H1 (cell line): ENCODE measurements at regions not wholly inside any gene's neighbourhood (a gene's known extent, or its start where the extent isn't known, plus 50 kb on each side); places are given as distances from the start of the nearest gene placed in this dataset.

ENCODE experiments used
- CTCF ChIA-PET: fragments of 300-600 bp; sonication (Branson Sonifier 250); formaldehyde crosslinking; loops from one replicate; lab custom pipeline; 2021; ENCODE audit not compliant: partially characterized antibody; lab: Charles Lee
- POLR2A ChIA-PET: fragments of 300-600 bp; sonication (Branson Sonifier 250); formaldehyde crosslinking; loops from one replicate; lab custom pipeline; 2021; ENCODE audit warnings: inconsistent platforms; ENCODE audit not compliant: partially characterized antibody; lab: Charles Lee
- DNase-seq, 2 experiments: peaks; one replicate each; pipeline versions ENCODE4 v3.0.0 to v3.0.0-alpha.2; 2010 to 2022; ENCODE audit warnings: low spot score in 2 of 2, low read depth in 1 of 2, mixed read lengths in 1 of 2
- FAIRE-seq: peaks from 2 replicates; lab custom pipeline; 2011; peaks lifted over from hg19 to GRCh38; lab: Jason Lieb, UNC
- H2AFZ ChIP-seq: 2 replicates; pipeline ENCODE4 v1.8.1; 2012; ENCODE audit warnings: low read length, inconsistent platforms
- H2AK5ac ChIP-seq: 2 replicates; pipeline ENCODE4 v1.6.1; 2013; ENCODE audit warnings: low read depth, low read length
- H2BK120ac ChIP-seq: replicated peaks from 2 replicates; pipeline ENCODE3; 2013; ENCODE audit warnings: low read depth, low read length, inconsistent platforms
- H2BK12ac ChIP-seq: 2 replicates; pipeline ENCODE4 v1.6.1; 2013; ENCODE audit warnings: low read depth, low read length
- H2BK15ac ChIP-seq: 2 replicates; pipeline ENCODE4 v1.6.1; 2013; ENCODE audit warnings: low read length
- H2BK20ac ChIP-seq: 2 replicates; pipeline ENCODE4 v1.6.1; 2013; ENCODE audit warnings: low read length
- H2BK5ac ChIP-seq: 2 replicates; pipeline ENCODE4 v1.6.1; 2013; ENCODE audit warnings: low read depth, low read length
- H3K14ac ChIP-seq: 2 replicates; pipeline ENCODE4 v1.6.1; 2013; ENCODE audit warnings: inconsistent platforms; ENCODE audit not compliant: insufficient read length
- H3K18ac ChIP-seq: 2 replicates; pipeline ENCODE4 v1.6.1; 2013; ENCODE audit warnings: low read length; ENCODE audit errors: extremely low read depth
- H3K23ac ChIP-seq: 2 replicates; pipeline ENCODE4 v1.6.1; 2013; ENCODE audit warnings: inconsistent platforms; ENCODE audit not compliant: insufficient read length
- H3K23me2 ChIP-seq: 2 replicates; pipeline ENCODE4 v1.6.1; 2013; ENCODE audit warnings: low read depth, low read length
- H3K27ac ChIP-seq: 2 replicates; pipeline ENCODE4 v1.6.1; 2011; ENCODE audit warnings: low read depth, low read length, inconsistent platforms
- H3K27me3 ChIP-seq, 4 experiments: replicated peaks in 1 of 4; 1 replicate in 1 of 4; 2 replicates in 3 of 4; pipeline versions ENCODE4 v1.6.1 to v1.8.1; 2011 to 2013; ENCODE audit warnings: low read length in 3 of 4, mild to moderate bottlenecking in 3 of 4, inconsistent platforms in 2 of 4, mixed read lengths in 2 of 4, moderate library complexity in 1 of 4; ENCODE audit not compliant: control insufficient read depth in 3 of 4, insufficient read depth in 3 of 4; ENCODE audit errors: extremely low read depth in 1 of 4
- H3K36me3 ChIP-seq, 4 experiments: 2 replicates each; pipeline versions ENCODE4 v1.6.1 to v1.8.1; 2011 to 2013; ENCODE audit warnings: mild to moderate bottlenecking in 4 of 4, low read length in 3 of 4, moderate library complexity in 2 of 4, control low read depth in 1 of 4, inconsistent platforms in 1 of 4; ENCODE audit not compliant: insufficient read depth in 4 of 4, control insufficient read depth in 2 of 4
- H3K4ac ChIP-seq: replicated peaks from 2 replicates; pipeline ENCODE3; 2013; ENCODE audit warnings: low read length, low read depth, mixed read lengths, inconsistent platforms; ENCODE audit not compliant: insufficient read length
- H3K4me1 ChIP-seq, 4 experiments: replicated peaks in 1 of 4; 1 replicate in 1 of 4; 2 replicates in 3 of 4; pipeline versions ENCODE4 v1.6.1 to v1.8.1; 2011 to 2013; ENCODE audit warnings: low read length in 3 of 4, inconsistent platforms in 2 of 4, mixed read lengths in 1 of 4; ENCODE audit not compliant: insufficient read depth in 4 of 4, control insufficient read depth in 3 of 4
- H3K4me2 ChIP-seq, 2 experiments: 2 replicates each; pipeline versions ENCODE4 v1.6.1 to v1.8.1; 2011 to 2013; ENCODE audit warnings: low read depth in 2 of 2, low read length in 2 of 2, control low read depth in 1 of 2, inconsistent platforms in 1 of 2, mild to moderate bottlenecking in 1 of 2; ENCODE audit not compliant: insufficient read depth in 1 of 2
- H3K4me3 ChIP-seq, 4 experiments: fragments of 200-600, 300-600 bp in 1 of 4; sonication (generic), shearing (Covaris generic), sonication (Bioruptor Twin) in 1 of 4; 2 replicates each; pipeline versions ENCODE4 v1.5.1 to v1.8.1; 2011 to 2016; ENCODE audit warnings: low read length in 4 of 4, low read depth in 3 of 4, control low read depth in 2 of 4, inconsistent platforms in 2 of 4, mild to moderate bottlenecking in 2 of 4, mixed read lengths in 1 of 4, moderate library complexity in 1 of 4; ENCODE audit not compliant: insufficient read depth in 2 of 4; ENCODE audit errors: extremely low read depth in 1 of 4
- H3K56ac ChIP-seq: replicated peaks from 2 replicates; pipeline ENCODE3; 2013; ENCODE audit warnings: low read depth, mild to moderate bottlenecking, mixed read lengths, low read length, inconsistent platforms; ENCODE audit not compliant: insufficient read length
- H3K79me1 ChIP-seq: 2 replicates; pipeline ENCODE4 v1.6.1; 2013; ENCODE audit warnings: low read depth, low read length, control low read depth
- H3K79me2 ChIP-seq, 2 experiments: 2 replicates each; pipeline versions ENCODE4 v1.6.1 to v1.8.1; 2012 to 2013; ENCODE audit warnings: low read length in 2 of 2, mild to moderate bottlenecking in 2 of 2, inconsistent platforms in 1 of 2; ENCODE audit not compliant: insufficient read depth in 2 of 2, control insufficient read depth in 1 of 2
- H3K9ac ChIP-seq, 4 experiments: replicated peaks in 1 of 4; 1 replicate in 1 of 4; 2 replicates in 3 of 4; pipeline versions ENCODE4 v1.6.1 to v1.8.1; 2011 to 2013; ENCODE audit warnings: low read depth in 3 of 4, low read length in 3 of 4, control low read depth in 2 of 4, mild to moderate bottlenecking in 2 of 4, moderate library complexity in 2 of 4, inconsistent platforms in 1 of 4; ENCODE audit errors: extremely low read depth in 1 of 4
- H3K9me3 ChIP-seq, 2 experiments: 2 replicates each; pipeline versions ENCODE4 v1.6.1 to v1.8.1; 2012 to 2013; ENCODE audit warnings: mild to moderate bottlenecking in 2 of 2, moderate library complexity in 2 of 2, control low read depth in 1 of 2, inconsistent platforms in 1 of 2, low read depth in 1 of 2, low read length in 1 of 2, mixed read lengths in 1 of 2; ENCODE audit not compliant: insufficient read depth in 2 of 2
- H4K20me1 ChIP-seq, 2 experiments: replicated peaks in 1 of 2; 2 replicates each; pipeline versions ENCODE3 to v1.8.1; 2011 to 2013; ENCODE audit warnings: inconsistent platforms in 2 of 2, low read length in 2 of 2, mild to moderate bottlenecking in 1 of 2; ENCODE audit not compliant: insufficient read depth in 2 of 2, control insufficient read depth in 1 of 2
- H4K5ac ChIP-seq: 2 replicates; pipeline ENCODE4 v1.6.1; 2013; ENCODE audit warnings: low read length, low read depth, mixed read lengths, inconsistent platforms; ENCODE audit not compliant: insufficient read length
- H4K8ac ChIP-seq: 2 replicates; pipeline ENCODE4 v1.8.0; 2013; ENCODE audit warnings: mild to moderate bottlenecking, moderate library complexity, low read length, inconsistent platforms; ENCODE audit not compliant: insufficient read depth; ENCODE audit errors: extremely low read depth
- H4K91ac ChIP-seq: replicated peaks from 2 replicates; pipeline ENCODE3; 2013; ENCODE audit warnings: low read length, mixed read lengths, inconsistent platforms; ENCODE audit not compliant: insufficient read length
- RNF2 ChIP-seq: fragments of 200-900, 300-1000 bp; sonication (generic); IDR thresholded peaks from 2 replicates; pipeline ENCODE4 v1.7.1; 2016; ENCODE audit warnings: borderline replicate concordance, low read depth, mild to moderate bottlenecking, antibody characterized with exemption, low read length; ENCODE audit not compliant: poor library complexity, severe bottlenecking; ENCODE audit errors: missing control alignments
- YY1 ChIP-seq: IDR thresholded peaks from 2 replicates; pipeline ENCODE4 v1.6.1; 2011; ENCODE audit warnings: low read depth, mild to moderate bottlenecking, low read length
- WGBS, 2 experiments: shearing (Covaris generic) in 1 of 2; methylation state at CpG; one replicate each; pipeline versions ENCODE4 v1.1.6 to v1.1.7; 2013 to 2015; ENCODE audit warnings: low lambda C conversion rate in 2 of 2, mixed read lengths in 2 of 2, inconsistent platforms in 1 of 2, low coverage in 1 of 2, missing lambda C conversion rate in 1 of 2; ENCODE audit not compliant: insufficient replicate concordance in 2 of 2, insufficient coverage in 1 of 2, insufficient read length in 1 of 2; ENCODE audit errors: extremely low coverage in 1 of 2, missing lambda C conversion rate in 1 of 2; 5-methylcytosine and 5-hydroxymethylcytosine counted together

GRCh38 chr10:69710008-69710888, 80.2 kb downstream of the FAM241B start:
- Histone ChIP-seq H4K5ac (no peak overlapping the region), H2BK15ac (0 out of 2 replicates have a peak overlapping the region, but pooled peaks have one; percentile 29), H2AFZ (peak overlapping the region; percentile 95), H3K14ac (no peak overlapping the region), H3K23me2 (peaks cover 3% of the 10 kb centered on the region; the same call in 1 of the 2 replicates), H3K9me3 (no peaks in the 10 kb centered on the region), H4K8ac (no peak overlapping the region), H3K36me3 (no peaks in the 10 kb centered on the region), H3K79me2 (no peaks in the 10 kb centered on the region), H3K4me1 (peaks cover 4 to 11% (median 8%) of the 10 kb centered on the region in 4 experiments; a peak in 6 of 7 replicates), H2AK5ac (no peak overlapping the region), H2BK20ac (no peak overlapping the region), H3K4ac (no peak overlapping the region), H2BK120ac (no peak overlapping the region), H2BK5ac (no peak overlapping the region), H3K4me2 (peak overlapping the region; percentile 26 to 45; a peak in 1 of 4 replicates), H4K91ac (no peak overlapping the region), H3K27me3 (no peaks in the 10 kb centered on the region), H2BK12ac (no peak overlapping the region), H3K56ac (no peak overlapping the region), H4K20me1 (no peaks in the 10 kb centered on the region), H3K4me3 (no peak overlapping the region), H3K18ac (0 out of 2 replicates have a peak overlapping the region, but pooled peaks have one; percentile 32), H3K23ac (no peak overlapping the region), H3K9ac (no peak overlapping the region), H3K79me1 (no peaks in the 10 kb centered on the region), H3K27ac (no peak overlapping the region)
- whole genome bisulfite sequencing, 2 experiments: 69% methylated on average over 9 of the region's 9 CpGs; no CpG with 5 or more reads in 1 of the 2 experiments
- TF ChIP-seq YY1 (peak; percentile 61; the same call in 1 of the 2 replicates), RNF2 (no peak)
- FAIRE-seq (no peak), DNase-seq (no peak)
- ChIA-PET POLR2A (no interaction called here), CTCF (interaction anchor here (1.0 to 35.5 kb wide), 6 partner anchors 11 to 58 kb away, joined by 3 to 992 read pairs (median 5); no protein-coding TSS in a partner anchor)
